H1 (cell line): ENCODE measurements at regions not wholly inside any gene's neighbourhood (a gene's known extent, or its start where the extent isn't known, plus 50 kb on each side); places are given as distances from the start of the nearest gene placed in this dataset.

Source experiments
- CTCF ChIA-PET: fragments of 300-600 bp; sonication (Branson Sonifier 250); formaldehyde crosslinking; loops from one replicate; lab custom pipeline; 2021; ENCODE audit not compliant: partially characterized antibody; lab: Charles Lee
- POLR2A ChIA-PET: fragments of 300-600 bp; sonication (Branson Sonifier 250); formaldehyde crosslinking; loops from one replicate; lab custom pipeline; 2021; ENCODE audit warnings: inconsistent platforms; ENCODE audit not compliant: partially characterized antibody; lab: Charles Lee
- DNase-seq, 2 experiments: peaks; one replicate each; pipeline versions ENCODE4 v3.0.0 to v3.0.0-alpha.2; 2010 to 2022; ENCODE audit warnings: low spot score in 2 of 2, low read depth in 1 of 2, mixed read lengths in 1 of 2
- FAIRE-seq: peaks from 2 replicates; lab custom pipeline; 2011; peaks lifted over from hg19 to GRCh38; lab: Jason Lieb, UNC
- H2AFZ ChIP-seq: 2 replicates; pipeline ENCODE4 v1.8.1; 2012; ENCODE audit warnings: low read length, inconsistent platforms
- H2AK5ac ChIP-seq: 2 replicates; pipeline ENCODE4 v1.6.1; 2013; ENCODE audit warnings: low read depth, low read length
- H2BK120ac ChIP-seq: replicated peaks from 2 replicates; pipeline ENCODE3; 2013; ENCODE audit warnings: low read depth, low read length, inconsistent platforms
- H2BK12ac ChIP-seq: 2 replicates; pipeline ENCODE4 v1.6.1; 2013; ENCODE audit warnings: low read depth, low read length
- H2BK15ac ChIP-seq: 2 replicates; pipeline ENCODE4 v1.6.1; 2013; ENCODE audit warnings: low read length
- H2BK20ac ChIP-seq: 2 replicates; pipeline ENCODE4 v1.6.1; 2013; ENCODE audit warnings: low read length
- H2BK5ac ChIP-seq: 2 replicates; pipeline ENCODE4 v1.6.1; 2013; ENCODE audit warnings: low read depth, low read length
- H3K14ac ChIP-seq: 2 replicates; pipeline ENCODE4 v1.6.1; 2013; ENCODE audit warnings: inconsistent platforms; ENCODE audit not compliant: insufficient read length
- H3K18ac ChIP-seq: 2 replicates; pipeline ENCODE4 v1.6.1; 2013; ENCODE audit warnings: low read length; ENCODE audit errors: extremely low read depth
- H3K23ac ChIP-seq: 2 replicates; pipeline ENCODE4 v1.6.1; 2013; ENCODE audit warnings: inconsistent platforms; ENCODE audit not compliant: insufficient read length
- H3K23me2 ChIP-seq: 2 replicates; pipeline ENCODE4 v1.6.1; 2013; ENCODE audit warnings: low read depth, low read length
- H3K27ac ChIP-seq: 2 replicates; pipeline ENCODE4 v1.6.1; 2011; ENCODE audit warnings: low read depth, low read length, inconsistent platforms
- H3K27me3 ChIP-seq, 4 experiments: replicated peaks in 1 of 4; 1 replicate in 1 of 4; 2 replicates in 3 of 4; pipeline versions ENCODE4 v1.6.1 to v1.8.1; 2011 to 2013; ENCODE audit warnings: low read length in 3 of 4, mild to moderate bottlenecking in 3 of 4, inconsistent platforms in 2 of 4, mixed read lengths in 2 of 4, moderate library complexity in 1 of 4; ENCODE audit not compliant: control insufficient read depth in 3 of 4, insufficient read depth in 3 of 4; ENCODE audit errors: extremely low read depth in 1 of 4
- H3K36me3 ChIP-seq, 4 experiments: 2 replicates each; pipeline versions ENCODE4 v1.6.1 to v1.8.1; 2011 to 2013; ENCODE audit warnings: mild to moderate bottlenecking in 4 of 4, low read length in 3 of 4, moderate library complexity in 2 of 4, control low read depth in 1 of 4, inconsistent platforms in 1 of 4; ENCODE audit not compliant: insufficient read depth in 4 of 4, control insufficient read depth in 2 of 4
- H3K4ac ChIP-seq: replicated peaks from 2 replicates; pipeline ENCODE3; 2013; ENCODE audit warnings: low read length, low read depth, mixed read lengths, inconsistent platforms; ENCODE audit not compliant: insufficient read length
- H3K4me1 ChIP-seq, 4 experiments: replicated peaks in 1 of 4; 1 replicate in 1 of 4; 2 replicates in 3 of 4; pipeline versions ENCODE4 v1.6.1 to v1.8.1; 2011 to 2013; ENCODE audit warnings: low read length in 3 of 4, inconsistent platforms in 2 of 4, mixed read lengths in 1 of 4; ENCODE audit not compliant: insufficient read depth in 4 of 4, control insufficient read depth in 3 of 4
- H3K4me2 ChIP-seq, 2 experiments: 2 replicates each; pipeline versions ENCODE4 v1.6.1 to v1.8.1; 2011 to 2013; ENCODE audit warnings: low read depth in 2 of 2, low read length in 2 of 2, control low read depth in 1 of 2, inconsistent platforms in 1 of 2, mild to moderate bottlenecking in 1 of 2; ENCODE audit not compliant: insufficient read depth in 1 of 2
- H3K4me3 ChIP-seq, 4 experiments: fragments of 200-600, 300-600 bp in 1 of 4; sonication (generic), shearing (Covaris generic), sonication (Bioruptor Twin) in 1 of 4; 2 replicates each; pipeline versions ENCODE4 v1.5.1 to v1.8.1; 2011 to 2016; ENCODE audit warnings: low read length in 4 of 4, low read depth in 3 of 4, control low read depth in 2 of 4, inconsistent platforms in 2 of 4, mild to moderate bottlenecking in 2 of 4, mixed read lengths in 1 of 4, moderate library complexity in 1 of 4; ENCODE audit not compliant: insufficient read depth in 2 of 4; ENCODE audit errors: extremely low read depth in 1 of 4
- H3K56ac ChIP-seq: replicated peaks from 2 replicates; pipeline ENCODE3; 2013; ENCODE audit warnings: low read depth, mild to moderate bottlenecking, mixed read lengths, low read length, inconsistent platforms; ENCODE audit not compliant: insufficient read length
- H3K79me1 ChIP-seq: 2 replicates; pipeline ENCODE4 v1.6.1; 2013; ENCODE audit warnings: low read depth, low read length, control low read depth
- H3K79me2 ChIP-seq, 2 experiments: 2 replicates each; pipeline versions ENCODE4 v1.6.1 to v1.8.1; 2012 to 2013; ENCODE audit warnings: low read length in 2 of 2, mild to moderate bottlenecking in 2 of 2, inconsistent platforms in 1 of 2; ENCODE audit not compliant: insufficient read depth in 2 of 2, control insufficient read depth in 1 of 2
- H3K9ac ChIP-seq, 4 experiments: replicated peaks in 1 of 4; 1 replicate in 1 of 4; 2 replicates in 3 of 4; pipeline versions ENCODE4 v1.6.1 to v1.8.1; 2011 to 2013; ENCODE audit warnings: low read depth in 3 of 4, low read length in 3 of 4, control low read depth in 2 of 4, mild to moderate bottlenecking in 2 of 4, moderate library complexity in 2 of 4, inconsistent platforms in 1 of 4; ENCODE audit errors: extremely low read depth in 1 of 4
- H3K9me3 ChIP-seq, 2 experiments: 2 replicates each; pipeline versions ENCODE4 v1.6.1 to v1.8.1; 2012 to 2013; ENCODE audit warnings: mild to moderate bottlenecking in 2 of 2, moderate library complexity in 2 of 2, control low read depth in 1 of 2, inconsistent platforms in 1 of 2, low read depth in 1 of 2, low read length in 1 of 2, mixed read lengths in 1 of 2; ENCODE audit not compliant: insufficient read depth in 2 of 2
- H4K20me1 ChIP-seq, 2 experiments: replicated peaks in 1 of 2; 2 replicates each; pipeline versions ENCODE3 to v1.8.1; 2011 to 2013; ENCODE audit warnings: inconsistent platforms in 2 of 2, low read length in 2 of 2, mild to moderate bottlenecking in 1 of 2; ENCODE audit not compliant: insufficient read depth in 2 of 2, control insufficient read depth in 1 of 2
- H4K5ac ChIP-seq: 2 replicates; pipeline ENCODE4 v1.6.1; 2013; ENCODE audit warnings: low read length, low read depth, mixed read lengths, inconsistent platforms; ENCODE audit not compliant: insufficient read length
- H4K8ac ChIP-seq: 2 replicates; pipeline ENCODE4 v1.8.0; 2013; ENCODE audit warnings: mild to moderate bottlenecking, moderate library complexity, low read length, inconsistent platforms; ENCODE audit not compliant: insufficient read depth; ENCODE audit errors: extremely low read depth
- H4K91ac ChIP-seq: replicated peaks from 2 replicates; pipeline ENCODE3; 2013; ENCODE audit warnings: low read length, mixed read lengths, inconsistent platforms; ENCODE audit not compliant: insufficient read length
- CBX5 ChIP-seq: fragments of 300-800, 300-1000 bp; sonication (generic); IDR thresholded peaks from 2 replicates; pipeline ENCODE4 v1.7.1; 2016; ENCODE audit warnings: antibody characterized with exemption, low read length, low read depth
- E2F6 ChIP-seq: IDR thresholded peaks from 2 replicates; pipeline ENCODE4 v1.6.1; 2012; ENCODE audit warnings: inconsistent platforms
- GABPA ChIP-seq: IDR thresholded peaks from 2 replicates; pipeline ENCODE4 v1.6.1; 2011; ENCODE audit warnings: mild to moderate bottlenecking, low read length, moderate library complexity, borderline replicate concordance; ENCODE audit not compliant: insufficient read depth
- SIRT6 ChIP-seq: IDR thresholded peaks from one replicate; pipeline ENCODE4 v1.7.1; 2012; ENCODE audit warnings: low read length, inconsistent platforms
- SRF ChIP-seq: IDR thresholded peaks from 2 replicates; pipeline ENCODE4 v1.6.1; 2011; ENCODE audit warnings: mild to moderate bottlenecking, low read depth, low read length, moderate library complexity
- TAF7 ChIP-seq: optimal IDR thresholded peaks from 2 replicates; pipeline ENCODE3; 2011; ENCODE audit warnings: low read depth, mild to moderate bottlenecking, inconsistent platforms, low read length, moderate library complexity, borderline replicate concordance
- YY1 ChIP-seq: IDR thresholded peaks from 2 replicates; pipeline ENCODE4 v1.6.1; 2011; ENCODE audit warnings: low read depth, mild to moderate bottlenecking, low read length

- Histone ChIP-seq H3K9ac (no peak overlapping the region), H2BK5ac (no peak overlapping the region), H3K27me3 (no peaks in the 10 kb centered on the region), H3K4me3 (no peak overlapping the region), H4K91ac (no peak overlapping the region), H2AK5ac (no peak overlapping the region), H4K5ac (no peak overlapping the region), H3K79me2 (no peaks in the 10 kb centered on the region), H2AFZ (no peak overlapping the region), H3K4me2 (no peak overlapping the region), H3K4ac (no peak overlapping the region), H3K23ac (no peak overlapping the region), H3K14ac (no peak overlapping the region), H3K27ac (no peak overlapping the region), H2BK12ac (no peak overlapping the region), H4K8ac (no peak overlapping the region), H2BK15ac (no peak overlapping the region), H3K4me1 (0 out of 7 replicates have a peak, but pooled peaks cover 0 to 4% (median 0%) of the 10 kb centered on the region in 4 experiments), H4K20me1 (no peaks in the 10 kb centered on the region), H3K18ac (no peak overlapping the region), H3K79me1 (no peaks in the 10 kb centered on the region), H3K56ac (no peak overlapping the region), H3K9me3 (no peaks in the 10 kb centered on the region), H2BK20ac (no peak overlapping the region), H3K36me3 (no peaks in the 10 kb centered on the region), H2BK120ac (no peak overlapping the region), H3K23me2 (no peaks in the 10 kb centered on the region)
- POLR2A ChIA-PET: interaction anchor here (1.0 kb wide), 1 partner anchor 14 kb away, joined by 3 read pairs; no protein-coding TSS in a partner anchor
- FAIRE-seq (no peak), DNase-seq (no peak)
- CTCF ChIA-PET: no interaction called here
- TF ChIP-seq E2F6: no peak
- no peak for TF ChIP-seq SRF
- TF ChIP-seq CBX5: no peak
- no peak for TF ChIP-seq TAF7
- no peak for TF ChIP-seq SIRT6
- no peak for TF ChIP-seq GABPA
- no peak for TF ChIP-seq YY1
These were observed 172.6 kb upstream of the LUZP2 start for GRCh38 chr11:24324211-24324610.
